Upper lobe of right lung (tissue), 1 donor: ENCODE measurements at regions not wholly inside any gene's neighbourhood (a gene's known extent, or its start where the extent isn't known, plus 50 kb on each side); places are given as distances from the start of the nearest gene placed in this dataset.
"Not testable (repeated sequence)": the region's sequence is repeated elsewhere in the genome, so short reads cannot be mapped to it uniquely, and the experiment has no call there.

ENCODE experiments used
- ATAC-seq: fragments of 200-7000 bp; cut with Tn5 transposase; one replicate; pipeline ENCODE4 v1.9.1; 2020; ENCODE audit warnings: mild to moderate bottlenecking, moderate library complexity
- DNase-seq: peaks from one replicate; pipeline ENCODE4 v3.0.0-alpha.2; 2020
- H3K27ac ChIP-seq: fragments of 200-600 bp; one replicate; pipeline ENCODE4 v1.8.0; 2022
- H3K27me3 ChIP-seq: fragments of 200-600 bp; one replicate; pipeline ENCODE4 v1.8.0; 2022; ENCODE audit warnings: mild to moderate bottlenecking
- H3K36me3 ChIP-seq: fragments of 200-600 bp; one replicate; pipeline ENCODE4 v1.8.0; 2022
- H3K4me1 ChIP-seq: fragments of 200-600 bp; one replicate; pipeline ENCODE4 v1.8.0; 2022
- H3K4me3 ChIP-seq: fragments of 200-600 bp; one replicate; pipeline ENCODE4 v1.8.0; 2022; ENCODE audit warnings: mild to moderate bottlenecking
- H3K9me3 ChIP-seq: fragments of 200-600 bp; one replicate; pipeline ENCODE4 v1.8.0; 2022
- intact Hi-C: fragments of 100-400 bp; cut with DNase I; formaldehyde crosslinking; loops from one replicate; pipeline ENCODE4 v1.11.0; 2022
- TF ChIP-seq, protein P1 (sequence below): fragments of 200-600 bp; IDR thresholded peaks from one replicate; pipeline ENCODE4 v1.8.0; 2022; ENCODE audit warnings: antibody characterized with exemption
- donor health status: DM: no; HTN: yes; CAD: no; lungs with severe emphysema.

DNA sequence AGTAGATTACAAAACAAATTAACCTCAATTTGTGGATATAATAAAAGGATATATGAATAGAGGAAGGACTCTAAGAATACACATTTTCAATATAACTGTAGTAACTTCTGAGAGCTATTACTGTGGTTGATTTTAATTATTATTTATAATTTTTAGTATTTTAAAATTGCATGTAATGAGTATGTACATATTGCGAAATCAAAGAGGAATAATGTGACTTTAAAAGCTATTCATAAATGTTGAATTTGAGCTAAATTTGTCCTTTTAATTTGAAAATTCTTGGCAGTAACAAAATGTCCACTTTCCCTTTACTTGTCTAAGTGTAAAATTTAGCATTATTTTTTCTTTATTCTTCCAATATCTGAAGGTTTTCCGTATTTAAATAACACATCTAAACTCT is 750.6 kb upstream of the PCDH15 start:
- Histone ChIP-seq H3K4me3 (no peak overlapping the region), H3K4me1 (no peaks in the 10 kb centered on the region), H3K36me3 (no peaks in the 10 kb centered on the region), H3K27ac (no peak overlapping the region), H3K27me3 (no peaks in the 10 kb centered on the region), H3K9me3 (no peaks in the 10 kb centered on the region)
- intact Hi-C loops: no loop called here
- ATAC-seq: no peak
- DNase-seq: no peak
- TF ChIP-seq, protein P1, sequence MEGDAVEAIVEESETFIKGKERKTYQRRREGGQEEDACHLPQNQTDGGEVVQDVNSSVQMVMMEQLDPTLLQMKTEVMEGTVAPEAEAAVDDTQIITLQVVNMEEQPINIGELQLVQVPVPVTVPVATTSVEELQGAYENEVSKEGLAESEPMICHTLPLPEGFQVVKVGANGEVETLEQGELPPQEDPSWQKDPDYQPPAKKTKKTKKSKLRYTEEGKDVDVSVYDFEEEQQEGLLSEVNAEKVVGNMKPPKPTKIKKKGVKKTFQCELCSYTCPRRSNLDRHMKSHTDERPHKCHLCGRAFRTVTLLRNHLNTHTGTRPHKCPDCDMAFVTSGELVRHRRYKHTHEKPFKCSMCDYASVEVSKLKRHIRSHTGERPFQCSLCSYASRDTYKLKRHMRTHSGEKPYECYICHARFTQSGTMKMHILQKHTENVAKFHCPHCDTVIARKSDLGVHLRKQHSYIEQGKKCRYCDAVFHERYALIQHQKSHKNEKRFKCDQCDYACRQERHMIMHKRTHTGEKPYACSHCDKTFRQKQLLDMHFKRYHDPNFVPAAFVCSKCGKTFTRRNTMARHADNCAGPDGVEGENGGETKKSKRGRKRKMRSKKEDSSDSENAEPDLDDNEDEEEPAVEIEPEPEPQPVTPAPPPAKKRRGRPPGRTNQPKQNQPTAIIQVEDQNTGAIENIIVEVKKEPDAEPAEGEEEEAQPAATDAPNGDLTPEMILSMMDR: no peak

DNA sequence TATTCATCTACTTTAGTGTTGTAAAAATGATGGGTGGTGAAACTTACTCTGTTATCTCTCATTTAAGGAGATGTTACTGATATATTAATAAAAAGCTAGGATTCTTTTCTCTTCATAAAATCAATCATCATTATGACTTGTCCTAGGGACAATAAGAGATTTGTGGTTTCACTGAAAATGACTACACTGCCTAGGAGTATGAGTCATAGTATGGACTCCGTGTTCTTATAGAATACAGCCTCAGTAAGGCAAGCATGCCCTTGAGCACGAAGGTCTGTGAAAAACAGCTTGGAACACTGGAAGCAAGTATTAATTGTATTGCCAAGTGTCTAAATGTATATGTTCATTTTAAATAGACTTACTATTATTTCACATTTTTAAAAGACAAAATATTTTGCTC is 749.2 kb upstream of the PCDH15 start:
- DNase-seq: no peak

DNA sequence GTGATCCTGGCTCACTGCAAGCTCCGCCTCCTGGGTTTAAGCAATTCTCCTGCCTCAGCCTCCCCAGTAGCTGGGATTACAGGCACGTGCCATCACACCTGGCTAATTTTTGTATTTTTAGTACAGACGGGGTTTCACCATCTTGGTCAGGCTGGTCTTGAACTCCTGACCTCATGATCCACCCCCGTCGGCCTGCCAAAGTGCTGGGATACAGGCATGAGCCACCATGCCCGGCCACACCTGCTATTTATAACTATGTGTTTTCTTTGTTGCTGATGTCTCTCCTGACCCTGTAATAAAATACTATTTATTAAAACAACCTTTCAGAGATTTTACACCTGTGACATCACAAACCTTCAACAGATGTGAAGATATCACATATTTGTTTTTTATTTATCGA is 736.5 kb upstream of the PCDH15 start:
- intact Hi-C loops, H3K36me3 ChIP-seq, ATAC-seq, H3K27ac ChIP-seq, DNase-seq, H3K4me3 ChIP-seq, H3K4me1 ChIP-seq, H3K27me3 ChIP-seq, H3K9me3 ChIP-seq: not testable (repeated sequence)

More for the DNA sequence above, 749.2 kb upstream of the PCDH15 start:
- H3K27me3 ChIP-seq: no peaks in the 10 kb centered on the region
- H3K27ac ChIP-seq: no peak overlapping the region
- ATAC-seq: no peak
- H3K4me3 ChIP-seq: no peak overlapping the region
- no peaks in the 10 kb centered on the region for H3K9me3 ChIP-seq
- intact Hi-C loops: no loop called here
- TF ChIP-seq, protein P1: no peak
- H3K4me1 ChIP-seq: no peaks in the 10 kb centered on the region
- no peaks in the 10 kb centered on the region for H3K36me3 ChIP-seq

DNA sequence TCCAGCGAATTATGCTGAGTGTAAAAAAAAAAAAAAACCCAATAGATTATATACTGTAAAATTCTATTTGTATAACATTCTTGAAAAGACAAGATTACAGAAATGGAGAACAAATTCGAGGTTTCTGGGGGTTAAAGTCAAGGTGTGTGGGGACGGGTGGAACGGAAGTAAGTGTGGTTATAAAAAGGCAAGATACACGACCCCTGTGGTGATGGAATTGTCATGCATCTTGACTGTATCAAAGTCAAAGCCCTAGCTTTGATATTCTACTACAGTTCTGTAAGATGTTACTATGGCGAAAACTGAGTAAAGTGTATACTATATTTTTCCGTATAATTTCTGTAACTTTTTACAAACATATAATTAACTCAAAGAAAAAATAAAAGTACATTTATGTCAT is 718.2 kb upstream of the PCDH15 start:
- Histone ChIP-seq H3K27me3 (no peaks in the 10 kb centered on the region), H3K4me3 (no peak overlapping the region), H3K27ac (no peak overlapping the region), H3K36me3 (no peaks in the 10 kb centered on the region), H3K9me3 (no peaks in the 10 kb centered on the region), H3K4me1 (no peaks in the 10 kb centered on the region)
- TF ChIP-seq, protein P1: no peak
- DNase-seq (no peak), ATAC-seq (no peak)
- intact Hi-C loops: no loop called here

DNA sequence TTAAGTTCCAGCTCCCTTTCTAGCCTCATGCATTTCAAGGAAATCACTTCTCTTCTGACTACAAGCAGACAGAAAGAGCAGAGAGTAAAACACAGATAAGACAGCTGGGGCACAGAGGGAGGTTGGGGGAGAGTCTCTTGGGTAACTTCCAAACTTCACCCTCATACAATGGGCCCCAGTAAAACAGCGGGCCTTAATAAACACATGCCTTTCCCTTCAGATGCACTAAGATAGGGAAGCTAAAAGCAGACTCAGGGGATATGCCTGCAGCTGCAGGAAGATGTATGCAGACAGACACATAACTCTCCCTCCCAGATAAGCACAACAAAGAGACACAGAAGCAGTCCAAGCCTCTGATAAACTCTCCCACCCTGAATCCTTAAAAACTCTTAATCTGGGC is 717.4 kb upstream of the PCDH15 start:
- intact Hi-C loops: not testable (repeated sequence)

DNA sequence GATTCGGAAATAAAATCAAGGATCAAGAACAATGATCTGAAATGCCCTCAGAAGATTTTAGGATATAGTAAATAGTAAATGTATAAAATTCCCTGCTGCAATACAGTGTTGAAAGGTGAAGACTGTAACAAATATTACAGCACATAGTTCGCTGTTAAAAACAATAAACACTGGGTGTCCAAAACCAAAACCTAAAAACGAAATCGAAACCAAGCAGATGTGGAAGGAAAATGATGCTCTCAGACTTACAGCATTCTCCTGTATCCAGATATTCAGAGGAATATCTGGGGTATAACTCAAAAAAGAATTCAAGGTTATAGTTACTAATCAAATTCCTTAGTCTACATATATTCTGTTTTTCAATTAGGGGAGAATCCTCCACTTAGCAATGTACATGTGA is 708.1 kb upstream of the PCDH15 start:
- TF ChIP-seq, protein P1: no peak
- no peak for ATAC-seq
- Histone ChIP-seq H3K4me1 (no peaks in the 10 kb centered on the region), H3K36me3 (no peaks in the 10 kb centered on the region), H3K27me3 (no peaks in the 10 kb centered on the region), H3K27ac (no peak overlapping the region), H3K9me3 (no peaks in the 10 kb centered on the region), H3K4me3 (no peak overlapping the region)
- DNase-seq: no peak
- intact Hi-C loops: no loop called here

More for the DNA sequence above, 717.4 kb upstream of the PCDH15 start:
- not testable (repeated sequence) for H3K27me3 ChIP-seq, DNase-seq, H3K4me3 ChIP-seq, H3K4me1 ChIP-seq, H3K27ac ChIP-seq, H3K9me3 ChIP-seq, ATAC-seq, H3K36me3 ChIP-seq

DNA sequence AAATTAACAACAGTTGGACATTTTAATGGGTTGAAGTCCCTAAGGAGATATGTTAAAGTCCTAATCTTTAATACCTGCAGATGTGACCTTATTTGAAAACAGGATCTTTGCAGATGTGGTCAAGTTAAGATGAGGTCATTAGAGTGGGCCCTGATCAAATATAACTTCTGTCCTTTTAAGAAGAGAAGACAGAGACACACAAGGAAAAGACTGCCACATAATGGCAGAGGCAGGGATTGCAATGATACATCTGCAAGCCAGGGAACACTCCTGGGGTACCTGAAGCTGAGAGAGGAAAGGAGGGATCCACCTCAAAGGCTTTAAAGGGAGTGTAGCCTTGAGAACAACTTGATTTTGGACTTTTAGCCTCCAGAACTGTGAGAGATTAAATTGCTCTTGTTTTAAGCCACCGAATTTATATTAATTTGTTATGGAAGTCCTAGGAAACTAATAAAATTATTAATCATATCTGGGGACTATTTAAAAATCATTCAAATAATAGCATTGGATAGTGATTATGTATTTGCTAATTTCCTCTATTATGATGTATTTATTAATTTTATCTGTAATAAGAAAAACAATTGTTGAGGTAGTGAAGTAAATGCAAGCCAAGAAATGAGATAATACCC is 700.0 kb upstream of the PCDH15 start:
- intact Hi-C loops: no loop called here
- ATAC-seq: peak; percentile 60

More for the DNA sequence above, 700.0 kb upstream of the PCDH15 start:
- Histone ChIP-seq H3K4me1 (no peaks in the 10 kb centered on the region), H3K36me3 (no peaks in the 10 kb centered on the region), H3K4me3 (no peak overlapping the region), H3K9me3 (no peaks in the 10 kb centered on the region), H3K27ac (no peak overlapping the region), H3K27me3 (no peaks in the 10 kb centered on the region)
- DNase-seq: no peak
- TF ChIP-seq, protein P1: peak; percentile 49
